GM18909 (cell line): ENCODE measurements at regions not wholly inside any gene's neighbourhood (a gene's known extent, or its start where the extent isn't known, plus 50 kb on each side); places are given as distances from the start of the nearest gene placed in this dataset.

ENCODE experiments used
- ATAC-seq: cut with Tn5 transposase; IDR thresholded peaks from one replicate; pipeline ENCODE4 v1.9.1; 2021; ENCODE audit warnings: mild to moderate bottlenecking; ENCODE audit not compliant: unreplicated experiment, poor library complexity

DNA sequence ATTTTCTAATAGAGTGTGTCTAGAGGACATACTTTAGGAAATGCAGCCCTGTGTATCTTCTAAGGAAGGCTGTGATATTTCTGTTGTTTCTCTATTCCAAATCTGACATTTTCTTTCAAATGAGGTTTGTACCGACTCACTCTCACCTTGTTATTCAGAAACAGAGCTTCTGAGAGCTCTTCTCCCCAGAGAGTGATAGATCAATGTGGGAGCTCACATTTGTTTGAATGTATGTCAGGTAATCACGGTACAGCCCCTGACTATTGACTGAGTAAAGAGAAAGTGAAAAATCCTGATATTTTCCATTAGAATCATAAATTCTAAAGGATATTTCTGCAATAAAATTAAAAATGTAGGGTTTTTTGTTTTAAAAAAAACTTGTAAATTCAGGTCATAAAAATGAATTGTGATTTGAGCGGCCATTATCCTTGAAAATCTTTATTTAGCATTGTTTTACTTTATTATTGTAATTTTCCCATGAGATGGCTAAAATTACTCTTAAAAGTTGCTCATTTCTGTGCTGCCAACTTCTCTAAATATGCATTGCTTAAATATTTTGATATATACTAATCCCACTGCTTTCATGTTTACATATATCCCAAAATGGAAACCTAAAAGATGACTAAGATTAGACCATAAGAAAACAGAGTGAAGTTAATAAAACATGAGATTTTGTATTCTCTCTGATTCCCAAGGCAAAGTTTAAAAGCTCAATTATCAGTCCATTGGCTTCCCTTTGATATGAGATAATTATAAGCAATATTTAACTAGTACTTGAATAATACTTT lies 1226.8 kb upstream of the CITED2 start:
- no peak for ATAC-seq

DNA sequence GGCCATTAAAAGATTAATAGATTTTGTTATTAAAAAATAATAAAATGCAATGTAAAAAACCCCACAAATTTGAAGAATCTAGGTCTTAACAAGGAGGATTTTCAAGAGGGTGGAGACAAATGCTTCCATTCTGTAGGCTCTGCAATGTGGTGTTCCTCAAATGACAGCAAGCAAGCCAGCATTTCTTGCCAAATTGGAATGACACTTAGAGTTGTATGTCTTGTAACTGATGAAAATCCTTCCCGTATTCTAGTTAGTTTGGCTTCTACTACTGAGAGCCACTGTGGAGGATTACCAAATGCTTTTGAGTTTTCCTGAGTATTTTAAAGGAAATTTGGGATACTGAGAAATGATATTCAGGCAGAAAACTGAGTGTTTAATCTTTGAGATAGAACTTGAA lies 1225.5 kb upstream of the CITED2 start:
- no peak for ATAC-seq

DNA sequence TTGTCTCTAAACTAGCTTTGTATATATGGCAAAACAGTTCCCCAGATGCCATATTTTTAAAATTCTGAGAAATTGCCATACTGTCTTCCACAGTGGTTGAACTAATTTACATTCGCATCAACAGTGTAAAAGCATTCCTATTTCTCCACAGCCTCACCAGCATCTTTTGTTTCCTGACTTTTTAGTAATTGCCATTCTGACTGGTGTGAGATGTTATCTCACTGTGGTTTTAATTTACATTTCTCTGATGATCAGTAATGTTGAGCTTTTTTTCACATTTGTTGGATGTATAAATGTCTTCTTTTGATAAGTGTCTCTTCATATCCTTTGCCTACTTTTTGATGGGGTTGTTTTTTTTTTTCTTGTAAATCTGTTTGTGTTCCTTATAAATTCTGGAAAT lies 1222.7 kb upstream of the CITED2 start:
- no peak for ATAC-seq

DNA sequence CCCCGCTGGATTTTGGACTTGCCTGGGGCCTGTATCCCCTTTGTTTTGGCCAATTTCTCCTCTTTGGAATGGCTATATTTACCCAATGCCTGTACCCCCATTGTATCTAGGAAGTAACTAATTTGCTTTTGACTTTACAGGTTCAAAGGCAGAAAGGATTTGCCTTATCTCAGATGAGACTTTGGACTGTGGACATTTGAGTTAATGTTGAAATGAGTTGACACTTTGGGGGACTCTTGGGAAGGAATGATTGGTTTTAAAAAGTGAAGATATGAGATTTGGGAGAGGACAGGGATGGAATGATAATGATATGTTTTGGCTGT lies 1220.3 kb upstream of the CITED2 start:
- no peak for ATAC-seq

DNA sequence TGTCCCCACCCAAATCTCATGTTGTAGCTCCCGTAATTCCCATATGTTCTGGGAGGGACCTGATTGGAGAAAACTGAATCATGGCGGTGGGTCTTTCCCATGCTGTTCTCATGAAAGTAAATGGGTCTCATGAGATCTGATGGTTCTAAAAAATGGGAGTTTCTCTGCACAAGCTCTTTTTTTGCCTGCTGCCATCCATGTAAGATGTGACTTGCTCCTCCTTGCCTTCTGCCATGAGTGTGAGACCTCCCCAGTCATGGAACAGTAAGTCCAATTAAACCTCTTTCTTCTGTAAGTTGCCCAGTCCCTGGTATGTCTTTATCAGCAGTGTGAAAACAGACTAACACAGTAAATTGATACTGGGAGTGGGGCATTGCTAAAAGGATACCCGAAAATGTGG lies 1218.4 kb upstream of the CITED2 start:
- no peak for ATAC-seq

DNA sequence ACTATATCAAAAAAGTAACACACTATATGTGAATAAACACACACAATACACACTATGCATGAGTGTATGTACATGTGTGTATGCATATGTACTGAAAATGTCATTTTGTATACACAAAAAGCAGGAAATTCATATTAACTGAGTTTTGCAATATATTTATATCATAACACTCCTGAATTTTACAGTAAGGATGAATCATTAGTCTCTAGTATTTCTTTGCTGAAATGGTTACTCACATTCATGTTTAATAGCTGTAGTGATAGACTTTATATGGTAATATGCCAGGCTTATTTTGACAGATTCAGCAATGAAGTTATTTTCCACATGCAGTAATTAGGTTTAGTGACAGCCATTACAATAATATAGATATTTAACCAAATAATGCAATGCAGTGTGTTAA lies 1216.2 kb upstream of the CITED2 start:
- ATAC-seq = no peak

DNA sequence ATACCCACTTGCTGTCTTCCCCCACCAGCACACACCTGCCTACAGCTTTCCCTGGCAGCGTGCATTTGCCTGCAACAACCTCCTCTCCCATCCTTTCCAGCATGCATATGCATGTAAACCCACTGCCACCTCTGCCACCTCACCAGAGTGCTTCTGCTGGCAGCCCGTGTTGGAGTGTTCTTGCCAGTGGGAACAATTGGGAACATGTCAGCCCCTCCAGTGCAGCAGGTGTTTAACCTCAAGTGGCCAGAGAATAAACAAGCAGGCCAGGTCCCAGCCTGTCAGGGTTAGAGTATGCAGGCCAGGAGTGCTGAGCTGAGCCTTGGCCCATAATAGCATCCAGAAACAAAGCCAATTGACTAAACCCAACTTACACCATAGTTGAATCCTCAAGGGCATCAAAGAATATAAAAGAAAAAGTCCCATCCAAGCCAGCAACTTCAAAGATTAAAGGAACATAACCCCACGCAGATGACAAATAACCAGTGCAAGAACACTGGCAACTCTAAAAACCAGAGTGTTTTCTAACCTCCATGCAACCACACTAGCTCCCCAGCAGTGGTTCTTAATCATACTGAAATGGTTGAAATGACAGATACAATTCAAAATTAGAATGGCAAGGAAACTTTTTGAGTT lies 1212.1 kb upstream of the CITED2 start:
- peak; percentile 84 for ATAC-seq

DNA sequence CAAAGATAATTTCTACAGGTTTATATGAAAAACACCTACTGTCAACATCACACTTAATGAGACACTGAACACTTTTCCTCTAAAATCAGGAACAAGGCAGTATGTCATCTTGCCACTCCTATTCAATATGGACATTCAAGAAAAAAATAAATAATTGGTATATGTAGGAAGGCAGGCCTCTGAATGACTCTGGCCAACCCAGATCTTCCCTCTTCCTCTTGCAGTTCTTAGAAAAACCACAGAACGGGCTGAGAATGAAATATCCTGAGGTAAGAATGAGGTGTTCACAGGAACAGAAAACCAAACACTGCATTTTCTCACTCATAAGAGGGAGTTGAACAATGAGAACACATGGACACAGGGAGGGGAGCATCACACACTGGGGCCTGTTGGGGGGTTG lies 1207.2 kb upstream of the CITED2 start:
- no peak for ATAC-seq

DNA sequence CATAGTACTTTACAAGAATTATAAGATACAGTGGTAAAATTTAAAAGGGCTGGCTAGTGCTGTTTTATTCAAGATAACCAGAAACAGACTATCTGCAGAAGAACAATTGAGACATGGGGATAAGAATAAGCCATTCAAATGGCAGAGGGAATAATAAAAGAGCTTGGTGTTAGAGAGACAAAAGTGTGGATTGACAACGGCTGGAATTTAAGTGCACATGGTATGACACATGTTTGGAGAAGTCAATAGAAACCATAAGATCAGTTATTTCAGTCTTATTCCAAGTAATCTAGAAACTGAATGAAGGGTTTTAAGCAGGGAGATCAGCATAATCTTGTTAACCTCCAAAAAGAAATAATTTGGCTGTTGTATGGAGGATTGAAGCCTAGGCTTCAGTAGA lies 1205.5 kb upstream of the CITED2 start:
- no peak for ATAC-seq

DNA sequence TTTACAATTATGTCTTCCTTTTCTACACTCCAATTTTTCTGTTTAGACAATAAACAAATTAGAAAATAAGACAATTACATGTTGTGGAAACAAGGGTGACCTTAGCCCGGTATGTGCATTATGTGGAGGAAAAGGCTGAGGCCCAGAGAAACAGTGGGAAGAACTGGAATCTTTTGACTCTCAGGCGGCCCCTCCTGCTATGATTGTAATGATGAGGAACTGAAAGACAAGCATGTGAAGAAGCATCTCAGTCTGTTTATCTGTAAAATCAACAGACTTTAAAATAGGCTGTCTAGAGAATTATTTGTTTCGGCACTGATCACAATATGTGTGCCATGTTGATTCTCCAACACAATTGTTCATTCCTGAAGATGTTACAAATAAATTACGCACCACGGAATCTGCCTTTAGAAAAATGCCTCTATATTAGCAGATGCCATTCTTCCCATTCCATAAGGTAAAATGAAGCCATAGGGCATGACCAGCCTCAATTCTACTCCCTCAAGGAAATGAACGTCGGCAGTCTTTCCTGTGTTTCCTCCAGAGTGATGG lies 1201.6 kb upstream of the CITED2 start:
- no peak for ATAC-seq

DNA sequence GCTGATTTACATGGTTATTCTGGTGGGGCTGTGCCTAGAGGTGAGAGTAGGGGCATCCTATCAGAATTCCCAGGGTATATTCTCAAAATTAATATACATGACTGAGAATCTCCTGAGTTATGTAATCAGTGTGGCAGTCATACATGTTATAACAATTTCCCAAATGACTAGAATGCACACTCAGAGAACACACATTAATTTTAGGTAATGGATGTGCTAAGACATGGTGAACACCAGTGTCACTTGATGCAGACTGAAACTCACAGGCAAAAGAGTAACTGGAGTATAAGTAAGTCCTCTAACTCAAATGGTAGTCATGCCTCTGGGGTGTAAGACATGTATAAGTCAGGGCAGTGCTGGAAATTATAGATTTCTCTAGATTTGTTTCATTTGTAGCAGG lies 1198.4 kb upstream of the CITED2 start:
- no peak for ATAC-seq

DNA sequence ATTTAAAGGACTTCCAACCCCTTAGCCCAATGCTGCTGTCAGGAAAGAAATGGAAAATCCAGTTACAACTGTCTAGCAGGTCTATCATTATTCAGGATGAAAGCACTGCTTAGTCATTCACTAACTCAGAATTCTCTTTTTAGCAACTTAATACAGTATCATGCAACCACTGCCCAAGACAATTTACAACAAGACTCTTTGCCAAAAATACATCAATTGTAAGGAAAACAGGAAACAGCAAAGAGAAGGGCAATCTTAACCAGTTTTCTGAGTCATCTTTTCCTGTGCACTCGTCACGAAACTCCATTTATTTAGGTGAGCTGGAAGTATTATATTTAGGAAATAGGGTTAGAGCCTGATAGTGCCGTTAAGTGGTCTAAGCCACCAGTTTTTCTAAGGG lies 1197.7 kb upstream of the CITED2 start:
- no peak for ATAC-seq

DNA sequence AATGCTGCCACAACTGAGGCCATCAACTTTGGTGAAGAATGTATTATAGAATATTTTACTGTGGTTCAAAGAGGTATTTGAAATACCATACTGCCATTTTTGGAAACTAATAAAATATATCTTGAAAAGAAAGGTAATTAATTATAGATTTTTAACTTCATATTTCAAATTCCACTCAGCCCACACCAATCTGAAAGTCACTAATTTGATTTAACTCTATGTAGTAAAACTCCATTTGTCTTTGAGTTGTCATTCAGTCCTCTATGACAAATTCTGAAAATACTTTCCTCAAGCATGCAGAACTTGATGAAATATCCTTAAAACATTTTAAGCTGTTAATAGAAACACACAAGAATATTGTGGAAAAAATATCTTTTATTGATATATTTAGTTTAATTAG lies 1196.7 kb upstream of the CITED2 start:
- no peak for ATAC-seq

DNA sequence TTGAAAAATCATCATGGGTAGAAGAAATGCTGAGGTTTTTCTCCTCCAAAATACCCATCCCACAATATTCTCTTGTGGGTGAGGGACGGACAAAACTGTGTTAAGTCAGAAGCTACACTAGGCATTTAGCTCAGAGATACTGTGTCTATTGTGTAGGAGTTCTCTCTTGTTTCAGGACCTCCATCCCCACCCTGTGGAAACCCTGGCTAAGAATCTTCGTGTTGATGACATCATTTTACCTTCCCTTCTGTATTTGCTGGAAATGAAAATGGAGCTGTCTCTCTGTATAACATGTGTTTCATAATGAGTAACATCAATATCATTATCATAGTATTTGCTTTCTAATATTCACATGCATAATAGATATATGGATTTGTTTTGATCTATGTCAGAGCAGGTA lies 1193.0 kb upstream of the CITED2 start:
- ATAC-seq = no peak

DNA sequence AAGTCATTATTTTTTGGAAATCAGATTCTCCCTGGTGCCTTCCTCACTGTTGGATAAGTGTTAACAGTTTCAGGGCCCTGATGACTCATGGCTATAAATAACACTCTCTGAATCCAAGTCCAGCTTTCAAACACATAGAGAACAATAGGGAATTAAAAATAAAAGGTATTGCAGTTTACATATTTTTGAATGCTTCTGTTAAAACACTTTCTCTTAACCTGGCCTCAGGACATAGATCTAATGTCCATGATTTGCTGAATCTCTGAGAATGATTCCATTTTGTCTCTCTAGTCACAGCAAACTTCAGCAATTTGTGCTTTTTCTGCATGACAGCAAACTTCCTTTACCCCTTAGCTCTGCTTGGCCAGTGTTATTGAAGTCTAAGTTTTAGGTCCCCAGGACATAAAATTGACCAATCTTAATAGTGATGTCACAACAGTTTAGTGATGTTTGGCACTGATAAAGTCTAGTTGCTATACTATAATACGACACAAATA lies 1192.4 kb upstream of the CITED2 start:
- ATAC-seq = no peak

DNA sequence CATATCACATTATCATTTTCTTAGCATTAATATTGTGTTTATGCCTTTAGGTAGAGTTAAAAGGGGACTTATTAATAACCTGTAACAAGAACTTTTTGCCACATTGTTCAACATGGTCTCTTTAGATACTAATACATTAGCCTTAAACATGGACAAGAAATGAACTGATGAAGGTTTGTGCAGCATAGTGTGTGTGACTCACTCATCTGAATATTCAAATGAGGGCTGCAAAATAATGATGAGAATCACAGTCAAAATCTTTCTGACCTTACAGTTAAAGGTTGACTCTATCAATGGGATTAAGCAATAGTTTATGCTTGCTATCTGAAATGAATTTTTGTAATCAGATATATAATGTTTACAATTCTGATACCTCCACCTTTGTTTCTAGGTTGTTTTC lies 1189.3 kb upstream of the CITED2 start:
- ATAC-seq = no peak

DNA sequence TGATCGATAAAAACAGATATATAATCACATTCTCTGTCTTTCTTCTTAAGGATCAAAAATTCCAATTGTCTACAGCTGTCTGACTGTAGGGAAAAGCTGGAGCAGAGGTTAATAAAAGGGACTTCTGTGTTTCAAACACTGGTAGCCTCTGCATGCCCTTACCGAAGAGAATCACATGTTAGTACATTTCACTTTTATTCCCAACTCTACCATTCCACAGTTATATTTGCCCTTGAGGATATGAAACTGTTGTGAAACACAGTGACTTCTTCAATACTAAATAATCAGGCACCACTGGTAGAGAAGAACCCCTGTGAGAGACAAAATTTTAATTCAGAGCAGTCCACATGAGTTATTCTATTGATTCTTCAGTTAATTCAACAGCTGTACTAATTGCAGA lies 1187.3 kb upstream of the CITED2 start:
- ATAC-seq = no peak

DNA sequence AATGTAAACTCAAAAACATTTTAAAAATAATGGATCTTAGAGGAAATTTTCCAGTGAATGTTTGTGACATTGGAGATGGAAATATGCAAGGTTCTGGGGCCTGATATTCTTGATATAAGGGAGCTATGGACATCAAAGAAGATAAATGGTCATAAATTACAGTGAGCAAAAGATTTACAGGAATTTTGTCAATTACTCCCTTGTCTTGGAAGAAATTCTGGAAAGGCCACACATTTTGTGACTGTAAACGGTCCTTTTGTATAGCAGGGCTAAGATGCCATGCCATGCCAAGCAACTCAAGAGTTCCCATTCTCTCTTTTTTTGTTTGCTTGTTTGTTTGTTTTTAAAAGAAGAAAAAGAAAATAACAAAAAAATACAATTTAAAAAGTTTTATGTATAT lies 1186.2 kb upstream of the CITED2 start:
- no peak for ATAC-seq

DNA sequence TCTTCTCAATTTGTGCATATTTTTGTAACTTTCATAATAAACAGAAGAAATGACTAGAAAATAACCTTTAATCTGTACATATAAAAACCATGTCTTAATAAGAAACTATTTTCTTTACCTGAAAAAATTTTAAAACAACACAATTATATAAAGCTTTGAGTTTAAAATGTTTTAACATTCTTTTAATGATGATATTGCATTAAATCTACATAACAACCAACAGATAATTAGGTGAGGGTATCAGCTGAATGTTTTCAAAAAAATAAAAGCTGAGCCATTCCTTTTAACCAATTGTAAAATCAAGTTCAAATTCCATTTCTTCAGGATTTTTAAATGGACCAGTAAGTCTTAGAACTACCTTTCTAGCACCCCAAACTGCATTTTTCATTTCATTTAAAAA lies 1185.0 kb upstream of the CITED2 start:
- ATAC-seq = no peak

DNA sequence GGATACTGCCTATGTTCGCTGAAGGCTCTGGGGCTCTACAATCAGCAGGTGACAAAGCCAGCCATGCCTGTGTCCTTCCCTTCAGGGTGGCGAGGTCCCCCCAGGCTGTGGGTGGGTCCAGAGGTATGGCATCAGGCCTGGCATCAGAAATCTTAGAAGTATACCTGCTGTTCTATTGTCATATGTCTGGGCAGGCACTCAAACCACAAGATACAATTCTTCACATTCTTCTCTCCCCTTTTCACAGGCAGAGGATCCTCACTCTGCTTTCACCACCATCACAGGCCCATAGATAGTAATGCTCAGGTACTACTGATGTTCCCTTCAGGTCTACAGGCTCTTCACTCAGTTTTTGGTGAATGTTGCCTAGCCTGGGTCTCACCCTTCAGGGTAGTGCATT lies 1180.0 kb upstream of the CITED2 start:
- no peak for ATAC-seq

DNA sequence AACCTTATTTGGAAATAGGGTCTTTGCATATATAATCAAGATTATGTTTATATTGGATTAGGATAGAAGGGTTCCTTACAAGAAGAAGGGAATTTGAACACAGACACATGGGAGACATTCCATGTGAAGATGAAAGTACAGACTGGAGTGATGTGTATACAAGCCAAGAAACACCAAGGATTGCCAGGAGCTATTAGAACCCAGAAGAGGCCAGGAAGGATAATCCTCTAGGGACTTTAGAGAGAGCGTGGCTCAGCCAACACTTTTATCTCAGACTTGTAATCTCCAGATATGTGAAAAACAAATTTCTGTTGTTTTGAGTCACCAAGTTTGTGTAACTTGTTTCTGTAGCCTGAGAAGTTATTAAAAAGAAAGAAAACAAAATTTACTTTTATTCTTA lies 1173.9 kb upstream of the CITED2 start:
- no peak for ATAC-seq

DNA sequence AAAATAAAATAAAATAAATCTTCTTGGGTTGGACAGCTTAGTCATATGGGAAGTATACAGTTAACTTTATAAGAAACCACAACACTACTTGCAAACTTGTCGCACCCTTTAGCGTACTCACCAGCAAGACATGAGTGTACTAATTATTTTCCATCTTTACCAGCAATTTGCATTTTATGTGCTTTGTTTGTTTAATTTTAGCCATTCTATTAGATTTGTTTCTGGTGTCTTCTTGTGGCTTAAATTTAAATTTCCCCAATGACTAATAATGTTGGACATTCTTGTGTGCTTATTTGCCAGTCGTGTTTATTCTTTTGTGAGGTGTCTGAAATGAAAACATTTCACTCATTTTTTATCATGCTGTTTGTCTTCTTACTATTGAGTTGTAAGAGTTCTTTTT lies 1172.2 kb upstream of the CITED2 start:
- ATAC-seq = no peak
